ENCODE measurements at regions not wholly inside any gene's neighbourhood (a gene's known extent, or its start where the extent isn't known, plus 50 kb on each side); places are given as distances from the start of the nearest gene placed in this dataset.
"Not testable (repeated sequence)": the region's sequence is repeated elsewhere in the genome, so short reads cannot be mapped to it uniquely, and the experiment has no call there.

DNA sequence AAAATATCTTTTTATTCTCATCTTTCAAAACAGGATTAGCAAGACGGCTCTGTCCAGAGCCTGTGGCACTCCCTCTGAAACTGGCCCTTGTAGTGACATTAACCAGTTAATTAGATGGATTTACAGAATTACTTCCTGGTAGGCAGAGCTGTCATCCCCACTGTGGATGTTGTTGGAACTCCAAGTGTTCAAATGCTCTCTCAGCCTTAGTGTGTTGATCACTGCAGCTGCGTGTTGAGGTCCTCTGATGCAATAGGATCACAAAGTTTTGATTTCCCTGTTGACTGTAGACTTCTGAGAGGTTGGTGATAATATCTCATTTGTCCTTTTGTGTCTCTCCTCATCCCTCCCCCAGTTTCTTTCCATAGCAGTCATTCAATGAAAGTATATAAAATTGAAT lies 117.3 kb upstream of the CDK6 start:
- no peak overlapping the region for H3K4me3 ChIP-seq (ENCODE audit: low read depth, low read length)
- in situ Hi-C loops (cut with HindIII; ENCODE audit: low sequenced_read_pairs), result no loop called here
- TF ChIP-seq, protein P1, sequence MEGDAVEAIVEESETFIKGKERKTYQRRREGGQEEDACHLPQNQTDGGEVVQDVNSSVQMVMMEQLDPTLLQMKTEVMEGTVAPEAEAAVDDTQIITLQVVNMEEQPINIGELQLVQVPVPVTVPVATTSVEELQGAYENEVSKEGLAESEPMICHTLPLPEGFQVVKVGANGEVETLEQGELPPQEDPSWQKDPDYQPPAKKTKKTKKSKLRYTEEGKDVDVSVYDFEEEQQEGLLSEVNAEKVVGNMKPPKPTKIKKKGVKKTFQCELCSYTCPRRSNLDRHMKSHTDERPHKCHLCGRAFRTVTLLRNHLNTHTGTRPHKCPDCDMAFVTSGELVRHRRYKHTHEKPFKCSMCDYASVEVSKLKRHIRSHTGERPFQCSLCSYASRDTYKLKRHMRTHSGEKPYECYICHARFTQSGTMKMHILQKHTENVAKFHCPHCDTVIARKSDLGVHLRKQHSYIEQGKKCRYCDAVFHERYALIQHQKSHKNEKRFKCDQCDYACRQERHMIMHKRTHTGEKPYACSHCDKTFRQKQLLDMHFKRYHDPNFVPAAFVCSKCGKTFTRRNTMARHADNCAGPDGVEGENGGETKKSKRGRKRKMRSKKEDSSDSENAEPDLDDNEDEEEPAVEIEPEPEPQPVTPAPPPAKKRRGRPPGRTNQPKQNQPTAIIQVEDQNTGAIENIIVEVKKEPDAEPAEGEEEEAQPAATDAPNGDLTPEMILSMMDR (IDR thresholded peaks at IDR 0.05; ENCODE audit: low read depth, low read length), result no peak
- DNase-seq (ENCODE audit: low read depth, low spot score), result no peak

DNA sequence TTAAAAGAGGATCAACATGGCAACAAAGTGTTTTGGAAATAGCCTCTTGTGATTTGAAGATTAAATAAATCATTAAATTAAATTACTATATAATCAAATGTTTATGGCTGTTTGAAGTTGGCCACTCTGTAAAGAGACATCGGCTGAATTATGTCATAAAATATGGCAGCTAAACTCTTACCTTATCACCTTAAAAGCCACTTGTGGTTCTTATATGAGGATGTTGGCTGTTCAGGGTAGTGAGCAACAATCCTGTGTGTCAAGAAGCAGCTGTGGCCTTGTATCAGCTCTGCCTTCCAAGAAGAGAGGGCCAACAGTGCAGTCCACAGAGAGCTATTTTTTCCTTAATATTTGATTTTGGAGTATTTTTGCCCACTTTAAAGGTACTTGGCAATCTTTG lies 113.4 kb upstream of the CDK6 start:
- no peak overlapping the region for H3K4me3 ChIP-seq (ENCODE audit: low read depth, low read length)
- no peak for DNase-seq (ENCODE audit: low read depth, low spot score)
- TF ChIP-seq, protein P1 (IDR thresholded peaks at IDR 0.05; ENCODE audit: low read depth, low read length), result no peak
- in situ Hi-C loops (cut with HindIII; ENCODE audit: low sequenced_read_pairs), result no loop called here

DNA sequence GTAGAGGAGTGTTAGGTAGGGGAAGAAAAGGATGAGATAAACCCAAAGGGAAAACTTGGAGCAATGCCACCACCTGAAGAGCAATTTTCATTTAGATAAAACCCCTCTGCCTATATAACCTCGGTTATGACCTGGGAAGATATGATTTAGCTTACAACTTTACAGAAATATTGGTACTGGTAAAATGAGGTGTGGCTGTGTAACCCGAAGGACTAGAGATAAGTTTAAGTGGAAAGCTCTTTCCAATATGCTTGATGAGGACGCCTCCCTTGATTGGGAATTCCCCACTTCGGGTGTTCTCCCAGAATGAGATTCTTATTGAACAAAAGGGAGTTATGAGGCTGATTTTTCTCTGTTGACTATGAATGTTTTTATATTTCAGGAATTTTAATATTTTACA lies 109.5 kb upstream of the CDK6 start:
- no peak for DNase-seq (ENCODE audit: low read depth, low spot score)
- TF ChIP-seq, protein P1 (IDR thresholded peaks at IDR 0.05; ENCODE audit: low read depth, low read length), result no peak

DNA sequence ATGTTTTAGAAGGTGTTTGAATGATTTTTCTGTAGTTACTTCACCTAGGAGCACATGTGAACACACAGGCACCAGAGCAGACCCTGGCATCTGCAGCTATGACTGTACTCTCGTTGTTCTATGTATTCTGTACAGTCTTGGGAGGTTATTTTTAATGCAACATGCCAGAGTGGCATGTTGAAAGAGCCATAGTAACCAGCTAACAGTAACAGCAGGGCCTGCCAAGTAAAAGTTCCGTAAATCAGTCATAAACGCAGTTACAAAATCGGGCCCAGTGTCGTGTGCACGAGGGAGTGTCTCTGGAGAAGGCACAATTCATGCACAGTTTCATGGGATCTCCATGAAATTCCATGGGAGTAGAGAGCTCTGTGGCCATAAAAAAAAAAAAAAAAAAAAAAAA lies 108.3 kb upstream of the CDK6 start:
- peak; percentile 8 for DNase-seq (ENCODE audit: low read depth, low spot score)

More for the DNA sequence above, 109.5 kb upstream of the CDK6 start:
- H3K4me3 ChIP-seq (ENCODE audit: low read depth, low read length), result no peak overlapping the region
- in situ Hi-C loops (cut with HindIII; ENCODE audit: low sequenced_read_pairs), result no loop called here

DNA sequence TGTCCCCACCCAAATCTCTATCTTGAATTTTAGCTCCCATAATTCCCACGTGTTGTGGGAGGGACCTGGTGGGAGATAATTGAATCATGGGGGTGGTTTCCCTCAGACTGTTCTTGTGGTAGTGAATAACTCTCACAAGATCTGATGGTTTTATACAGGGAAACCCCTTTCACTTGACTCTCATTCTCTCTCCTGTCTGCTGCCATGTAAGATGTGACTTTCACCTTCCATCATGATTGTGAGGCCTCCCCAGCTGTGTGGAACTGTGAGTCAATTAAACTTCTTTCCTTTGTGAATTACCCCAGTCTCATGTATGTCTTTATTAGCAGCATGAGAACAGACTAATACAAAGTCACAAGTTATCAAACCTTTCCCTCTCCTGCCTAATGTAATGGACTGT lies 106.3 kb upstream of the CDK6 start:
- H3K4me3 ChIP-seq (ENCODE audit: low read depth, low read length); DNase-seq (ENCODE audit: low read depth, low spot score); in situ Hi-C loops (cut with HindIII; ENCODE audit: low sequenced_read_pairs): not testable (repeated sequence)

More for the DNA sequence above, 108.3 kb upstream of the CDK6 start:
- H3K4me3 ChIP-seq (ENCODE audit: low read depth, low read length), result no peak overlapping the region
- in situ Hi-C loops (cut with HindIII; ENCODE audit: low sequenced_read_pairs), result no loop called here
- TF ChIP-seq, protein P1 (IDR thresholded peaks at IDR 0.05; ENCODE audit: low read depth, low read length), result no peak

DNA sequence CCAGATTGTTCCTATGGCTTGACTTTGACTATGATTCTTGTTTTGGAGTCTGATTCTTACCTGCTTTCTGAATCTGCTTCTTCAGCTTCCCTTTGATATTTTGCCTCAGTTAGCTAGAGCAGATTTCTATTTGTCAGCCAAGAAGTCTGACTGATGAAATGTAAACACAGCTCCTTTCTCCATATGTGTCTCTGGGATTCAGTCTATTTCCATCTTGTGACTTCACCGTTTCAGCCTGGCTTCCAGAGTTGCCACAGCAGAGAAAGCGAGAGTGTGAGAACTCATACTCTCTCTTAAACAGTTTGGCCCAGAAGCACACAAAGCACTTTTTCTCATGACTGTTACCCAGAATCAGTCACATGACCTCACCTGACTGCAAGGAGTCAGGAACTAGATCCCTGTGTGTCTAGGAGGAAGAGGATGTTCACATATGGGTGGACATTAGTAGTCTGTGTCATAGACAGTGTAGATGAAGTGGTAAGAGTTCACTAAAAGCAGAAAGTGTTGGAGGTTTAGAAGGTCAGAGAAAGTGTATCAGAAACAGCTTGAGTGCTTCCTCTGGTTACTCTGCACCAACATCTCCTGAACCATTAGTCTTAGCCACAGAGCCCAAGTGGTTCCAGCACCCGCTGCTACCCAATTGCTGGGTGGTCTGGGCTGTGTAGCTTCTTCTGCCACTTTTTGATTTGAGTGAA lies 103.4 kb upstream of the CDK6 start:
- no peak overlapping the region for H3K4me3 ChIP-seq (ENCODE audit: low read depth, low read length)
- TF ChIP-seq, protein P1 (IDR thresholded peaks at IDR 0.05; ENCODE audit: low read depth, low read length), result no peak
- DNase-seq (ENCODE audit: low read depth, low spot score), result no peak
- in situ Hi-C loops (cut with HindIII; ENCODE audit: low sequenced_read_pairs), result no loop called here

DNA sequence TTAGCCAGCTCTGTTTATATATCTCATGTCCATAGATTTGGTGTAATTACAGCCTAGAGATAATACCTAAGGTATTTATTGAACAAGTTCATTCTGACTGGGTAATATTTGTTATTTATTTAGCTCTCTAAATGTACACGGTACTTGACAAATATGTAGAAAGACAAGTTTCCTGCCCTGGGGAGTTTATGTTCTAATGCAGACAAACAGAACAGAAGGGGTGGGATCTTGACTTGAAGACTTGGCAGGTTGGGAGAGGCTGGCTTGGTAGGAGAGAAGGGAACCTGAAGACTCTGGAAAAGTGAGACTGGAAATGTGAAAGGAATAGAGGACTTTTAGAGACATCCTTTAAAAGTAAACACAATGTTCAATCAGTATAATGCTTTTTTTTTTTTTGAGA lies 97.7 kb upstream of the CDK6 start:
- TF ChIP-seq, protein P1 (IDR thresholded peaks at IDR 0.05; ENCODE audit: low read depth, low read length), result no peak
- in situ Hi-C loops (cut with HindIII; ENCODE audit: low sequenced_read_pairs), result no loop called here
- no peak for DNase-seq (ENCODE audit: low read depth, low spot score)
- no peak overlapping the region for H3K4me3 ChIP-seq (ENCODE audit: low read depth, low read length)
